MCF 10A (cell line): ENCODE measurements at regions not wholly inside any gene's neighbourhood (a gene's known extent, or its start where the extent isn't known, plus 50 kb on each side); places are given as distances from the start of the nearest gene placed in this dataset.

ENCODE experiments used
- BruUV-seq: library from RNA; stranded (reverse); fragments of 400-500 nt; replicated peaks from 2 replicates; lab custom pipeline; 2021; lab: Mats Ljungman, UMichigan
- CTCF ChIA-PET: fragments of 300-600 bp; sonication (Branson Sonifier 250); formaldehyde crosslinking; extraction: SDS; loops from one replicate; lab custom pipeline; 2021; ENCODE audit warnings: antibody characterized with exemption, inconsistent platforms; lab: Yijun Ruan, JAX
- POLR2A ChIA-PET: fragments of 300-600, 350-650 bp; sonication (Branson Sonifier 250); formaldehyde crosslinking; extraction: SDS; loops from one replicate; lab custom pipeline; 2020; ENCODE audit warnings: antibody characterized with exemption, inconsistent platforms; lab: Yijun Ruan, JAX
- DNase-seq: peaks from one replicate; pipeline ENCODE4 v3.0.0-alpha.2; 2018; ENCODE audit not compliant: unreplicated experiment
- H3K27ac Mint-ChIP-seq: one replicate; pipeline ENCODE4 v1.8.0; 2022; ENCODE audit warnings: mild to moderate bottlenecking, low read depth, mixed read lengths; ENCODE audit not compliant: unreplicated experiment
- H3K27me3 Mint-ChIP-seq: one replicate; pipeline ENCODE4 v1.8.0; 2022; ENCODE audit warnings: mixed read lengths; ENCODE audit not compliant: insufficient read depth, unreplicated experiment
- H3K36me3 Mint-ChIP-seq: one replicate; pipeline ENCODE4 v1.8.0; 2022; ENCODE audit warnings: mild to moderate bottlenecking, moderate library complexity, mixed read lengths; ENCODE audit not compliant: insufficient read depth, unreplicated experiment
- H3K4me1 Mint-ChIP-seq: one replicate; pipeline ENCODE4 v1.8.0; 2022; ENCODE audit warnings: mixed read lengths; ENCODE audit not compliant: insufficient read depth, unreplicated experiment
- H3K4me3 Mint-ChIP-seq: one replicate; pipeline ENCODE4 v1.8.0; 2022; ENCODE audit warnings: mild to moderate bottlenecking, moderate library complexity, mixed read lengths; ENCODE audit not compliant: unreplicated experiment
- H3K9me3 Mint-ChIP-seq: one replicate; pipeline ENCODE4 v1.8.0; 2022; ENCODE audit warnings: mixed read lengths; ENCODE audit not compliant: unreplicated experiment
- CTCF ChIP-seq: fragments of 200-600 bp; IDR thresholded peaks from one replicate; pipeline ENCODE4 v1.8.0; 2022; ENCODE audit warnings: antibody characterized with exemption, mild to moderate bottlenecking; ENCODE audit not compliant: unreplicated experiment
- intact Hi-C: fragments of 100-400 bp; cut with micrococcal nuclease; formaldehyde crosslinking; loops from 2 replicates; pipeline ENCODE4 v1.14.1; 2022

GRCh38 chr2:234687718-234688475 lies 191.0 kb upstream of the ARL4C start:
- DNase-seq = no peak
- ChIA-PET CTCF (no interaction called here), POLR2A (no interaction called here)
- peaks cover 1% of the 10 kb centered on the region for H3K9me3 Mint-ChIP-seq
- H3K36me3 Mint-ChIP-seq = peaks cover 6% of the 10 kb centered on the region
- no TSS peak for BruUV-seq
- peaks cover 17% of the 10 kb centered on the region for H3K4me1 Mint-ChIP-seq
- TF ChIP-seq CTCF = no peak
- intact Hi-C loops = no loop called here
- no peak overlapping the region for H3K4me3 Mint-ChIP-seq
- no peaks in the 10 kb centered on the region for H3K27me3 Mint-ChIP-seq
- H3K27ac Mint-ChIP-seq = no peak overlapping the region

GRCh38 chr2:234686088-234686890 lies 189.4 kb upstream of the ARL4C start:
- DNase-seq = no peak
- ChIA-PET POLR2A (interaction anchor here (0.6 to 1.2 kb wide), 3 partner anchors 8 to 129 kb away, joined by 3 read pairs; no protein-coding TSS in a partner anchor), CTCF (interaction anchor here (0.7 kb wide), 1 partner anchor 97 kb away, joined by 3 read pairs; no protein-coding TSS in a partner anchor)
- Mint-ChIP-seq H3K9me3 (peaks cover 7% of the 10 kb centered on the region), H3K4me3 (no peak overlapping the region), H3K4me1 (peaks cover 24% of the 10 kb centered on the region), H3K27me3 (no peaks in the 10 kb centered on the region), H3K36me3 (peaks cover 6% of the 10 kb centered on the region), H3K27ac (no peak overlapping the region)
- no TSS peak for BruUV-seq
- intact Hi-C loops = no loop called here
- no peak for TF ChIP-seq CTCF

GRCh38 chr2:234684466-234684865 lies 187.6 kb upstream of the ARL4C start:
- peaks cover 6% of the 10 kb centered on the region for H3K36me3 Mint-ChIP-seq
- POLR2A ChIA-PET = interaction anchor here (0.9 kb wide), 1 partner anchor 10 kb away, joined by 3 read pairs; no protein-coding TSS in a partner anchor
- no peak for TF ChIP-seq CTCF
- H3K27ac Mint-ChIP-seq = no peak overlapping the region
- DNase-seq = no peak
- H3K4me3 Mint-ChIP-seq = no peak overlapping the region
- CTCF ChIA-PET = no interaction called here
- peaks cover 24% of the 10 kb centered on the region for H3K4me1 Mint-ChIP-seq
- H3K9me3 Mint-ChIP-seq = peaks cover 7% of the 10 kb centered on the region
- intact Hi-C loops = no loop called here
- H3K27me3 Mint-ChIP-seq = no peaks in the 10 kb centered on the region
- no TSS peak for BruUV-seq

- peaks cover 7% of the 10 kb centered on the region for H3K9me3 Mint-ChIP-seq
- no TSS peak for BruUV-seq
- ChIA-PET CTCF (no interaction called here), POLR2A (interaction anchor here (0.9 kb wide), 1 partner anchor 9 kb away, joined by 3 read pairs; no protein-coding TSS in a partner anchor)
- DNase-seq = no peak
- no peak overlapping the region for H3K27ac Mint-ChIP-seq
- no peak overlapping the region for H3K4me3 Mint-ChIP-seq
- TF ChIP-seq CTCF = no peak
- peaks cover 6% of the 10 kb centered on the region for H3K36me3 Mint-ChIP-seq
- intact Hi-C loops = no loop called here
- H3K4me1 Mint-ChIP-seq = peaks cover 24% of the 10 kb centered on the region
- no peaks in the 10 kb centered on the region for H3K27me3 Mint-ChIP-seq
Observed at GRCh38 chr2:234683950-234684349, 187.1 kb upstream of the ARL4C start.
